Tibial artery (tissue), 4 donors: ENCODE measurements at regions not wholly inside any gene's neighbourhood (a gene's known extent, or its start where the extent isn't known, plus 50 kb on each side); places are given as distances from the start of the nearest gene placed in this dataset.

Experiments used
- DNase-seq, 2 donors: peaks; one replicate each; pipeline ENCODE4 v3.0.0-alpha.2; 2019
- H3K27ac ChIP-seq, 2 donors: fragments of 200-600 bp; sonication (generic) in 1 of 2; 1 replicate in 1 of 2; 2 replicates in 1 of 2; pipeline ENCODE4 v1.5.1; 2018 to 2019; ENCODE audit warnings: mild to moderate bottlenecking in 1 of 2
- H3K27me3 ChIP-seq, 2 donors: fragments of 200-600 bp; sonication (generic) in 1 of 2; one replicate each; pipeline versions ENCODE4 v1.5.1 to v1.6.0; 2016 to 2019
- H3K36me3 ChIP-seq, 3 donors: fragments of 200-600 bp; sonication (generic) in 2 of 3; one replicate each; pipeline ENCODE4 v1.5.1; 2016 to 2019; ENCODE audit warnings: mild to moderate bottlenecking in 2 of 3
- H3K4me1 ChIP-seq, 4 donors: fragments of 200-600 bp; sonication (generic) in 2 of 4; 1 replicate in 3 of 4; 2 replicates in 1 of 4; pipeline ENCODE4 v1.5.1; 2016 to 2019
- H3K4me3 ChIP-seq, 2 donors: fragments of 200-600 bp; sonication (generic) in 1 of 2; 1 replicate in 1 of 2; 2 replicates in 1 of 2; pipeline ENCODE4 v1.5.1; 2018 to 2019; ENCODE audit warnings: mild to moderate bottlenecking in 2 of 2
- H3K9me3 ChIP-seq, 3 donors: fragments of 200-600 bp; sonication (generic) in 1 of 3; one replicate each; pipeline ENCODE4 v1.5.1; 2016 to 2019
- CTCF ChIP-seq, 2 experiments: fragments of 200-600 bp in 1 of 2; fragments of 450-650 bp in 1 of 2; IDR thresholded peaks; one replicate each; pipeline ENCODE4 v1.5.1; 2017 to 2019; ENCODE audit warnings: antibody characterized with exemption in 2 of 2, mild to moderate bottlenecking in 1 of 2, moderate library complexity in 1 of 2
- intact Hi-C: fragments of 100-400 bp; cut with DNase I; formaldehyde crosslinking; loops from one replicate; pipeline ENCODE4 v1.15.0; 2023; ENCODE audit warnings: low total_unique reads

GRCh38 chr6:61217714-61218113 is 1068.3 kb downstream of the KHDRBS2 start:
- intact Hi-C loops, result no loop called here

GRCh38 chr6:61210549-61210948 is 1075.5 kb downstream of the KHDRBS2 start:
- no peak overlapping the region for H3K4me3 ChIP-seq
- H3K9me3 ChIP-seq, result peaks cover 0 to 5% (median 0%) of the 10 kb centered on the region in 3 donors
- no peaks in the 10 kb centered on the region for H3K36me3 ChIP-seq
- DNase-seq, result no peak
- intact Hi-C loops, result no loop called here
- H3K4me1 ChIP-seq, result no peaks in the 10 kb centered on the region
- no peak for TF ChIP-seq CTCF (IDR thresholded peaks at IDR 0.05)
- no peak overlapping the region for H3K27ac ChIP-seq
- no peaks in the 10 kb centered on the region for H3K27me3 ChIP-seq

More at GRCh38 chr6:61217714-61218113, 1068.3 kb downstream of the KHDRBS2 start:
- H3K27me3 ChIP-seq, result no peaks in the 10 kb centered on the region
- H3K36me3 ChIP-seq, result no peaks in the 10 kb centered on the region
- no peaks in the 10 kb centered on the region for H3K4me1 ChIP-seq
- no peak for DNase-seq
- no peaks in the 10 kb centered on the region for H3K9me3 ChIP-seq
- H3K4me3 ChIP-seq, result no peak overlapping the region
- H3K27ac ChIP-seq, result no peak overlapping the region
- no peak for TF ChIP-seq CTCF (IDR thresholded peaks at IDR 0.05)

- no peaks in the 10 kb centered on the region for H3K4me1 ChIP-seq
- no peak overlapping the region for H3K4me3 ChIP-seq
- intact Hi-C loops, result no loop called here
- TF ChIP-seq CTCF (IDR thresholded peaks at IDR 0.05), result no peak
- DNase-seq, result no peak
- H3K27ac ChIP-seq, result no peak overlapping the region
- H3K27me3 ChIP-seq, result no peaks in the 10 kb centered on the region
- no peaks in the 10 kb centered on the region for H3K36me3 ChIP-seq
- H3K9me3 ChIP-seq, result peaks cover 0 to 8% (median 0%) of the 10 kb centered on the region in 3 donors
Observed at GRCh38 chr6:61203966-61204496, 1082.0 kb downstream of the KHDRBS2 start.

GRCh38 chr6:61200444-61200843 is 1085.6 kb downstream of the KHDRBS2 start:
- intact Hi-C loops, result no loop called here
- Histone ChIP-seq H3K36me3 (no peaks in the 10 kb centered on the region), H3K27ac (no peak overlapping the region), H3K4me3 (no peak overlapping the region), H3K4me1 (no peaks in the 10 kb centered on the region), H3K9me3 (peaks cover 0 to 8% (median 0%) of the 10 kb centered on the region in 3 donors), H3K27me3 (no peaks in the 10 kb centered on the region)
- no peak for DNase-seq
- no peak for TF ChIP-seq CTCF (IDR thresholded peaks at IDR 0.05)

- H3K9me3 ChIP-seq, result no peaks in the 10 kb centered on the region
- no peaks in the 10 kb centered on the region for H3K36me3 ChIP-seq
- intact Hi-C loops, result no loop called here
- no peak for DNase-seq
- H3K4me3 ChIP-seq, result no peak overlapping the region
- H3K4me1 ChIP-seq, result no peaks in the 10 kb centered on the region
- H3K27me3 ChIP-seq, result no peaks in the 10 kb centered on the region
- no peak for TF ChIP-seq CTCF (IDR thresholded peaks at IDR 0.05)
- H3K27ac ChIP-seq, result no peak overlapping the region
Observed at GRCh38 chr6:61193771-61194170, 1092.3 kb downstream of the KHDRBS2 start.

- H3K36me3 ChIP-seq, result no peaks in the 10 kb centered on the region
- no peaks in the 10 kb centered on the region for H3K4me1 ChIP-seq
- H3K27ac ChIP-seq, result no peak overlapping the region
- H3K9me3 ChIP-seq, result no peaks in the 10 kb centered on the region
- no peak overlapping the region for H3K4me3 ChIP-seq
- no peaks in the 10 kb centered on the region for H3K27me3 ChIP-seq
- TF ChIP-seq CTCF (IDR thresholded peaks at IDR 0.05), result no peak
- intact Hi-C loops, result no loop called here
- DNase-seq, result no peak
Observed at GRCh38 chr6:61192610-61193009, 1093.4 kb downstream of the KHDRBS2 start.
